GM19324 (cell line): ENCODE measurements at regions not wholly inside any gene's neighbourhood (a gene's known extent, or its start where the extent isn't known, plus 50 kb on each side); places are given as distances from the start of the nearest gene placed in this dataset.
"Not testable (repeated sequence)": the region's sequence is repeated elsewhere in the genome, so short reads cannot be mapped to it uniquely, and the experiment has no call there.

ENCODE experiments used
- ATAC-seq: cut with Tn5 transposase; IDR thresholded peaks from one replicate; pipeline ENCODE4 v1.9.1; 2021; ENCODE audit warnings: mild to moderate bottlenecking, moderate library complexity; ENCODE audit not compliant: unreplicated experiment, low FRiP score

GRCh38 chr2:56606086-56606485 lies 422.3 kb downstream of the CCDC85A start:
- ATAC-seq = not testable (repeated sequence)

DNA sequence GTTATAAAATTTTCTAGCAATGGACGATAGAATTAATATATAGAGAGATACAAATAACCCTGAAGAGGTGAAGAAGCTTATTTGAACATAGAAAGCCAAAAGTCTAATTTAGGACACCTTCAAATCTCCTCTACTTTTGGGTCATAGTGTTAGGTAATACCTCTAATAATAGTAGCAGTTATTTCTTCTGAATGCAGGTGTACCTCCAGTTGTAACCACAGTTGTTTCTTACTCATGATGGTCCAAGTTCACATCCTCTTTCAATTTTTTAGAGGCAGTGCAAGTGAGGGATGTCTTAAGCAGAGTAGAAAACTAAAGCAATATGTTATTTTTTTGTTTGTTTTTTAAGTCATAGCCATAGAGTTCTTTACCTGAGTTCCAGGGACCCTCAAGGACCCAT lies 429.5 kb downstream of the CCDC85A start:
- no peak for ATAC-seq

- no peak for ATAC-seq
These were observed 430.1 kb downstream of the CCDC85A start for GRCh38 chr2:56613920-56614319.

- no peak for ATAC-seq
These were observed 432.0 kb downstream of the CCDC85A start for GRCh38 chr2:56615760-56616159.

GRCh38 chr2:56624181-56624580 lies 440.4 kb downstream of the CCDC85A start:
- ATAC-seq = no peak

DNA sequence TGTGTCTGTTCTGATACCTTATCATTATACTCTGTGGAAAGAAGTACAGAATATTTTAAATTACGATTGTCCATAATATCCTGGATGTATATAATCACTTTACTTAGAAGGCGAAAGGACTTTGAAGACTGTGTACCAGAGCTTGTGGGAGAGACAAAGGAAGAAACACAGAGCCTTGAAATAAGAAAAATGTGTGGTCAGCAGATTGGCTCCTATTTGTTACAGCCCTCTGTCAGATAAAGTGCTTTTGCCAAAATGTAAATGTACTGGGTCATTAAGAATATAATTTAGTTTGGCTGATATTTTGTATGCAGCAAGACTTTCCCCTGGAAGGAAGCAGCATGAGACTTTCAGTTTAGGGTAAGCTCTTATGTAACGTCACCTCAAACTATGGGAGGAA lies 443.1 kb downstream of the CCDC85A start:
- ATAC-seq = no peak

GRCh38 chr2:56630286-56630685 lies 446.5 kb downstream of the CCDC85A start:
- no peak for ATAC-seq

GRCh38 chr2:56647997-56648396 lies 464.2 kb downstream of the CCDC85A start:
- no peak for ATAC-seq

GRCh38 chr2:56648802-56649201 lies 465.0 kb downstream of the CCDC85A start:
- ATAC-seq = no peak

DNA sequence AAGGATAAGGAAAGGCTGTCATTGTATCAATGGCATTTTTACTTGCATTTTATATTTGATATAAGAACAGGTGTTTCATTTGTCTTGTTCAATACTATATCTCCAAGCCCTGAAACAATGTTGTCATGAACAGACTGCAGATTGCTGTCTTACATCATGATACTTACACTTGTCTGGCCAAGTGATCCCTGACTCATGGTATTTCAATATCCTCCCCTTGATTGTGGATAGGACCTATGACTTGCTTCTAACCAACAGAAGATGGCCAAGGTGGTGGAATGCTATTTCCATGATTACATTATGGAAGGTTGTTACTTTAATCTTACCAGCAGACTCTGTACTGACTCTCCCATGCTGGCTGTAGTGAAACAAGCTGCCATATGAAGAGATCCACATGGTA lies 471.1 kb downstream of the CCDC85A start:
- no peak for ATAC-seq

GRCh38 chr2:56656826-56657225 lies 473.0 kb downstream of the CCDC85A start:
- no peak for ATAC-seq

DNA sequence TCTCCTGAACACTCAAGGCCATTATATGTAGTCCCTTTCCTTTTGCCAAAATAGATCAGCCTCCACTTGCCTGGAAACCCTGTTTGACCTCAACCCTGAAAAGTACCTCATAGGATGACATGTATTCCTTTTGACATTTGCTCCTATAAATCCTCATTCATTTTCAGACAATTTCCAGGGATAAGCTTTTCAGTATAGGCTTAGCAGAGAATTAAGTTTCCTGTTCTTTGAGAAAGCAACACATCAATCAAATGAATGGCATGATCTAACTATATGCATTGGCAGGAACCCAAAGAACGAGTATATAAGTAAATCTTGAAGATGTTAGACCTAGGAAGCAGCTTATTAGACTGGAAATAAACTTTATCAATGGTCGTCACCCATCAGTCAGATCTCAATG lies 483.0 kb downstream of the CCDC85A start:
- no peak for ATAC-seq

DNA sequence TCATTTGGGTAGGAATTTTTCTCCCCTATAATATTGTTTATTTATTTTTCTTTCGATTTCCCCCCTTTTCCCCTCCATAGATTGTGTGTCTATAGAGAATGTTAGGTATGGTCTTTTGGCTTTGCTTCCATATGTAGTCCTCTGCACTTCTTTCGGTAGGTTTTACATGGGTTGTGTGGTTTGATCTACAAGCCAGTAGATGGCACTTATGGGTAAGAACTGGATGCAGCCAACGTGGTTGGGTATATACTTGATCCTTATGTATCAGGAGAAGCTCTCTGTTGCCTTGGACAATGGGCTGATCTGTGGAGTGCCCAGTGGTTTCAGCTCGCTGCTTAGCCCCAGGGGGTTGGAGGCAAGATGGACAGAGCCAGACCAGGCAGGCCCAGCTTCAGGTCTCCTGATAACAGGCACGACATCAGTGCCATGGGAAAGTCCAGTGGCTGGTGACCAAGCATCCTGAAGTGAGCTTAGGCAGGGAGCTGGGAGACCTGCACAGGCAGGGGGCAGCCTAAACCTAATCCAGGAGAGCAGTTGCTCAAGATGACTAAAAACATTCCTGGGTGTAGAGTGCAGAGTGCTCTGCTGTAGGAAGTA lies 488.3 kb downstream of the CCDC85A start:
- no peak for ATAC-seq

- no peak for ATAC-seq
These were observed 490.3 kb downstream of the CCDC85A start for GRCh38 chr2:56674084-56674483.

DNA sequence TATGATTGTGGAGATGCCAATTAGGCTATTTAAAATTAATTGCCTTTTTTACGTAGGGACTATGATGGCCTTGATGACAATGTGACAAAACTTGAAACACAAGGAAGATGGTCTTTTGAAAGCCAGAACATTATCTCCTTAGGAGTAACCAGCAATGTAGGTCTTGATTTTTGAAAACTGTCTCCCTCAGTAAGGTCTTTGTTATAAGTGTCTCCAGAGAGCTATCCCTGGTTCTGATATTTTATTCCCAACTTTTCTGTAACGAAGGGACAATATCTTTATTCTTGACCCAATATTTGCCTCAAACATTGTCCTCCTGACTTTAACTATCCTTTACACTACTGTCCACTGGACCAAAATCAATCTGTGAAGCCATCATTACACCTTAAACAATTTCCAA lies 493.2 kb downstream of the CCDC85A start:
- no peak for ATAC-seq

- ATAC-seq = no peak
These were observed 497.3 kb downstream of the CCDC85A start for GRCh38 chr2:56680971-56681631.

- no peak for ATAC-seq
These were observed 498.0 kb downstream of the CCDC85A start for GRCh38 chr2:56681659-56682396.

DNA sequence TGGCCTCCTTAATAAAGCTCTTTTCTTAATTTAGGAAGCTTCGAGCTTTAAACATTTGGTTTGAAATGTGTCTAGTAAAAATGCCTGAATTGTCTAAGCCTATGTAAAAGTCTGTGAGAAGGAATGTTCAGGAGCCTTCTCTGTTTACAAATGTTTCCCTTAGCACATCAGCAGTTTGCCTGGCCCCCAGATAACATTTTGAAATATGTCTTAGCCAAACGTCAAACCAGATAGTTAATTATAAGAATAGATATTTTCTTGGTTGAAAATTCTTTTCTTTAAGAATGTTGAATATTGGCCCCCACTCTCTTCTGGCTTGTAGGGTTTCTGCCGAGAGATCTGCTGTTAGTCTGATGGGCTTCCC lies 498.6 kb downstream of the CCDC85A start:
- no peak for ATAC-seq

- ATAC-seq = no peak
These were observed 500.5 kb downstream of the CCDC85A start for GRCh38 chr2:56684327-56684726.

GRCh38 chr2:56685205-56685604 lies 501.4 kb downstream of the CCDC85A start:
- ATAC-seq = no peak

GRCh38 chr2:56687169-56687568 lies 503.4 kb downstream of the CCDC85A start:
- ATAC-seq = no peak

DNA sequence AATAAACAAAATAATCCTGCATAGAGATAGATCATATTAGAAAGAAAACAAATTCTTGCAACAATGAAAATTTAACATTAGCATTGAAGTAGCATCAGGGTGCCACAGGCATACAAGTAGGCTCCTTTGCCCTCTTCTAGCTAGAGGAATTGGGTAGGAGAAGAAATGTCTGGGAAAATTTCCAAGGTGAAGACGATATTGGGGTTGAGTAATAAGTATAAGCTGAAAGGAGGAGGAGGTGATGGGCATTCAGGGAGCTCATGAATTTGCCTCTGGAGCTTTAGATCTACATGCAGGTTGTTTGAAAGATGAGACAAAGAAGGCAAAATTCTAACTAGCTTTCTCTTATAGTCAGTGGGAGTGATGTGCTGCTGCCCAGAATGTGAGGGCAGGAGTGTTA lies 504.9 kb downstream of the CCDC85A start:
- no peak for ATAC-seq
